ENCODE measurements at regions not wholly inside any gene's neighbourhood (a gene's known extent, or its start where the extent isn't known, plus 50 kb on each side); places are given as distances from the start of the nearest gene placed in this dataset.
"Not testable (repeated sequence)": the region's sequence is repeated elsewhere in the genome, so short reads cannot be mapped to it uniquely, and the experiment has no call there.

DNA sequence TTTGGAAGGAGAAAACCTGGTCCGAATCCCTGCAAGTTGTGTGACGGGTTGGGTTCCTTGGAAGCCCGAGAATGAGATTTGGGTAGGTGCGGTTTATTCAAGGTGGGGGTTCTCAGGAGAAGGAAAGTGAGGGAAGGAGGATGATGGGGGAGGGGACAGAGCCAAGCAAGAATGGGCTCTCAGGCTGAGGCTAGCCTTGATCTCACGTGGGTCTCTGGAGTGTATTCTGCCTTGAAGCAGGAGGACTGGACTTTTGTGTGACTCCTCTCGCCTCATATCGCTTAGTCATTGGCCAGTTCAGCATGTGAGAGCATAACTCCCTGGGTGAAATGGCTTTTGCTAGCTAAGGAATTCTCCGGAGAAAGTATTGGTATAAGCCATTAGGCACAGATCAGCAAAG, 120.9 kb downstream of the NPIPA7 start:
- TF ChIP-seq, protein P1, sequence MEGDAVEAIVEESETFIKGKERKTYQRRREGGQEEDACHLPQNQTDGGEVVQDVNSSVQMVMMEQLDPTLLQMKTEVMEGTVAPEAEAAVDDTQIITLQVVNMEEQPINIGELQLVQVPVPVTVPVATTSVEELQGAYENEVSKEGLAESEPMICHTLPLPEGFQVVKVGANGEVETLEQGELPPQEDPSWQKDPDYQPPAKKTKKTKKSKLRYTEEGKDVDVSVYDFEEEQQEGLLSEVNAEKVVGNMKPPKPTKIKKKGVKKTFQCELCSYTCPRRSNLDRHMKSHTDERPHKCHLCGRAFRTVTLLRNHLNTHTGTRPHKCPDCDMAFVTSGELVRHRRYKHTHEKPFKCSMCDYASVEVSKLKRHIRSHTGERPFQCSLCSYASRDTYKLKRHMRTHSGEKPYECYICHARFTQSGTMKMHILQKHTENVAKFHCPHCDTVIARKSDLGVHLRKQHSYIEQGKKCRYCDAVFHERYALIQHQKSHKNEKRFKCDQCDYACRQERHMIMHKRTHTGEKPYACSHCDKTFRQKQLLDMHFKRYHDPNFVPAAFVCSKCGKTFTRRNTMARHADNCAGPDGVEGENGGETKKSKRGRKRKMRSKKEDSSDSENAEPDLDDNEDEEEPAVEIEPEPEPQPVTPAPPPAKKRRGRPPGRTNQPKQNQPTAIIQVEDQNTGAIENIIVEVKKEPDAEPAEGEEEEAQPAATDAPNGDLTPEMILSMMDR (IDR thresholded peaks at IDR 0.05), result not testable (repeated sequence)
- TF ChIP-seq, protein P2, sequence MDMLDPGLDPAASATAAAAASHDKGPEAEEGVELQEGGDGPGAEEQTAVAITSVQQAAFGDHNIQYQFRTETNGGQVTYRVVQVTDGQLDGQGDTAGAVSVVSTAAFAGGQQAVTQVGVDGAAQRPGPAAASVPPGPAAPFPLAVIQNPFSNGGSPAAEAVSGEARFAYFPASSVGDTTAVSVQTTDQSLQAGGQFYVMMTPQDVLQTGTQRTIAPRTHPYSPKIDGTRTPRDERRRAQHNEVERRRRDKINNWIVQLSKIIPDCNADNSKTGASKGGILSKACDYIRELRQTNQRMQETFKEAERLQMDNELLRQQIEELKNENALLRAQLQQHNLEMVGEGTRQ (IDR thresholded peaks at IDR 0.05), result not testable (repeated sequence)
- not testable (repeated sequence) for TF ChIP-seq HOXB13 (CRISPR knock-in tag; IDR thresholded peaks at IDR 0.05; ENCODE audit: low read depth); JUN (IDR thresholded peaks at IDR 0.05); POLR2A (IDR thresholded peaks at IDR 0.05; ENCODE audit: low read length); RCOR1 (IDR thresholded peaks at IDR 0.05; ENCODE audit: low read depth, low read length); SMC3 (IDR thresholded peaks at IDR 0.05)
- TF ChIP-seq, protein P3, sequence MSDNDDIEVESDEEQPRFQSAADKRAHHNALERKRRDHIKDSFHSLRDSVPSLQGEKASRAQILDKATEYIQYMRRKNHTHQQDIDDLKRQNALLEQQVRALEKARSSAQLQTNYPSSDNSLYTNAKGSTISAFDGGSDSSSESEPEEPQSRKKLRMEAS (IDR thresholded peaks at IDR 0.05), result not testable (repeated sequence)
- TF ChIP-seq, protein P4, sequence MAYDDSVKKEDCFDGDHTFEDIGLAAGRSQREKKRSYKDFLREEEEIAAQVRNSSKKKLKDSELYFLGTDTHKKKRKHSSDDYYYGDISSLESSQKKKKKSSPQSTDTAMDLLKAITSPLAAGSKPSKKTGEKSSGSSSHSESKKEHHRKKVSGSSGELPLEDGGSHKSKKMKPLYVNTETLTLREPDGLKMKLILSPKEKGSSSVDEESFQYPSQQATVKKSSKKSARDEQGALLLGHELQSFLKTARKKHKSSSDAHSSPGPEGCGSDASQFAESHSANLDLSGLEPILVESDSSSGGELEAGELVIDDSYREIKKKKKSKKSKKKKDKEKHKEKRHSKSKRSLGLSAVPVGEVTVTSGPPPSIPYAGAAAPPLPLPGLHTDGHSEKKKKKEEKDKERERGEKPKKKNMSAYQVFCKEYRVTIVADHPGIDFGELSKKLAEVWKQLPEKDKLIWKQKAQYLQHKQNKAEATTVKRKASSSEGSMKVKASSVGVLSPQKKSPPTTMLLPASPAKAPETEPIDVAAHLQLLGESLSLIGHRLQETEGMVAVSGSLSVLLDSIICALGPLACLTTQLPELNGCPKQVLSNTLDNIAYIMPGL (CRISPR knock-in tag; IDR thresholded peaks at IDR 0.05; ENCODE audit: borderline replicate concordance), result not testable (repeated sequence)
